HepG2 (cell line): ENCODE measurements at regions not wholly inside any gene's neighbourhood (a gene's known extent, or its start where the extent isn't known, plus 50 kb on each side); places are given as distances from the start of the nearest gene placed in this dataset.

Experiments
- ATAC-seq: fragments of 200-7000 bp; cut with Tn5 transposase; 3 replicates; pipeline ENCODE4 v1.9.1; 2020; ENCODE audit warnings: mild to moderate bottlenecking, moderate library complexity
- BruUV-seq: library from RNA; stranded (reverse); fragments of 400-500 nt; replicated peaks from 2 replicates; lab custom pipeline; 2021; lab: Mats Ljungman, UMichigan
- CTCF ChIA-PET: fragments of 300-600 bp; formaldehyde crosslinking; extraction: SDS; loops from one replicate; lab custom pipeline; 2021; ENCODE audit warnings: low total read pairs, inconsistent platforms, low intra/inter-chr PET ratio; lab: Yijun Ruan, JAX
- POLR2A ChIA-PET: fragments of 350-600 bp; sonication (Branson Sonifier 250); formaldehyde crosslinking; loops from one replicate; lab custom pipeline; 2020; ENCODE audit warnings: antibody characterized with exemption, inconsistent platforms; lab: Yijun Ruan, JAX
- DNase-seq: peaks from one replicate; pipeline ENCODE4 v3.0.0-alpha.2; 2015; ENCODE audit warnings: low spot score
- FAIRE-seq: peaks from 3 replicates; lab custom pipeline; 2011; peaks lifted over from hg19 to GRCh38; lab: Jason Lieb, UNC
- H2AFZ ChIP-seq: one replicate; pipeline ENCODE4 v1.6.1; 2011; ENCODE audit warnings: low read length, inconsistent platforms
- H3K27ac ChIP-seq: fragments of 300-600 bp; 3 replicates; pipeline ENCODE4 v1.8.0; 2011; ENCODE audit warnings: mixed run types, mild to moderate bottlenecking, mixed read lengths, low read length, inconsistent platforms; ENCODE audit not compliant: insufficient read depth; ENCODE audit errors: extremely low read length
- H3K27me3 ChIP-seq, 2 experiments: fragments of 200-600 bp in 1 of 2; 2 replicates in 1 of 2; 3 replicates in 1 of 2; pipeline versions ENCODE4 v1.6.0 to v1.8.0; 2011; ENCODE audit warnings: low read length in 2 of 2, mild to moderate bottlenecking in 2 of 2, moderate library complexity in 2 of 2, inconsistent platforms in 1 of 2; ENCODE audit not compliant: insufficient read depth in 2 of 2, control insufficient read depth in 1 of 2
- H3K36me3 ChIP-seq, 2 experiments: fragments of 200-600 bp in 1 of 2; replicated peaks in 1 of 2; 2 replicates in 1 of 2; 3 replicates in 1 of 2; pipeline versions ENCODE4 v1.5.1 to v1.8.0; 2011; ENCODE audit warnings: low read length in 2 of 2, inconsistent platforms in 1 of 2; ENCODE audit not compliant: insufficient read depth in 2 of 2, control insufficient read depth in 1 of 2
- H3K4me1 ChIP-seq: 2 replicates; pipeline ENCODE4 v1.5.1; 2012; ENCODE audit warnings: low read length, inconsistent platforms; ENCODE audit not compliant: insufficient read depth
- H3K4me2 ChIP-seq: 2 replicates; pipeline ENCODE4 v1.6.0; 2011; ENCODE audit warnings: low read depth, low read length, inconsistent platforms
- H3K4me3 ChIP-seq, 3 experiments: fragments of 200-600 bp in 1 of 3; sonication (generic), shearing (Covaris generic) in 1 of 3; replicated peaks in 1 of 3; 2 replicates each; pipeline ENCODE4 v1.5.1; 2011 to 2016; ENCODE audit warnings: low read length in 3 of 3, inconsistent platforms in 2 of 3, low read depth in 2 of 3, mild to moderate bottlenecking in 2 of 3, control low read depth in 1 of 3, mixed read lengths in 1 of 3; ENCODE audit not compliant: insufficient read depth in 1 of 3
- H3K79me2 ChIP-seq: one replicate; pipeline ENCODE4 v1.6.1; 2011; ENCODE audit warnings: low read length, inconsistent platforms; ENCODE audit not compliant: insufficient read depth
- H3K9ac ChIP-seq: 2 replicates; pipeline ENCODE4 v1.6.0; 2011; ENCODE audit warnings: mild to moderate bottlenecking, low read depth, low read length, inconsistent platforms; ENCODE audit not compliant: insufficient read depth
- H3K9me3 ChIP-seq: 2 replicates; pipeline ENCODE4 v1.5.1; 2012; ENCODE audit warnings: mild to moderate bottlenecking, low read length
- H4K20me1 ChIP-seq: 2 replicates; pipeline ENCODE4 v1.6.0; 2011; ENCODE audit warnings: inconsistent platforms, mild to moderate bottlenecking, low read length, moderate library complexity; ENCODE audit not compliant: insufficient read depth
- AKNA ChIP-seq: sonication (generic); formaldehyde crosslinking; IDR thresholded peaks from 2 replicates; pipeline ENCODE4 v1.4.0; 2020; ENCODE audit warnings: missing genetic modification reagents, borderline replicate concordance
- ETV6 ChIP-seq: sonication (generic); formaldehyde crosslinking; conservative IDR thresholded peaks from 2 replicates; pipeline ENCODE4 v1.4.0; 2020; ENCODE audit warnings: missing genetic modification reagents
- FOSL2 ChIP-seq: sonication (generic); formaldehyde crosslinking; IDR thresholded peaks from 2 replicates; pipeline ENCODE4 v1.4.0; 2020; ENCODE audit warnings: missing genetic modification reagents
- PITX1 ChIP-seq: sonication (generic); formaldehyde crosslinking; IDR thresholded peaks from 2 replicates; pipeline ENCODE4 v1.5.1; 2020; ENCODE audit warnings: mild to moderate bottlenecking, missing genetic modification reagents
- RXRB ChIP-seq: IDR thresholded peaks from 2 replicates; pipeline ENCODE4 v1.6.1; 2016; ENCODE audit warnings: borderline replicate concordance, missing genetic modification reagents, missing compliant biosample characterization
- TOPORS ChIP-seq: sonication (generic); formaldehyde crosslinking; IDR thresholded peaks from 2 replicates; pipeline ENCODE4 v1.8.0; 2023; ENCODE audit warnings: mild to moderate bottlenecking, missing genetic modification reagents
- XBP1 ChIP-seq: sonication (generic); formaldehyde crosslinking; IDR thresholded peaks from 2 replicates; pipeline ENCODE4 v1.5.0; 2020; ENCODE audit warnings: missing genetic modification reagents
- ZBTB42 ChIP-seq: sonication (generic); formaldehyde crosslinking; IDR thresholded peaks from 2 replicates; pipeline ENCODE4 v1.5.0; 2020; ENCODE audit warnings: mild to moderate bottlenecking, missing genetic modification reagents
- ZHX2 ChIP-seq, 2 experiments: sonication (generic) in 1 of 2; formaldehyde crosslinking in 1 of 2; IDR thresholded peaks; 2 replicates each; pipeline versions ENCODE4 v1.6.1 to v1.9.0; 2014 to 2022; ENCODE audit warnings: antibody characterized with exemption in 1 of 2, borderline replicate concordance in 1 of 2, inconsistent platforms in 1 of 2, low read depth in 1 of 2, missing genetic modification reagents in 1 of 2
- ZNF264 ChIP-seq: sonication (generic); formaldehyde crosslinking; IDR thresholded peaks from 2 replicates; pipeline ENCODE4 v1.4.0; 2020; ENCODE audit warnings: missing genetic modification reagents
- ZNF549 ChIP-seq: sonication (generic); formaldehyde crosslinking; IDR thresholded peaks from 2 replicates; pipeline ENCODE4 v1.5.0; 2020; ENCODE audit warnings: missing genetic modification reagents
- WGBS: methylation state at CpG from one replicate; pipeline ENCODE4 v1.1.6; 2017; ENCODE audit warnings: low lambda C conversion rate; 5-methylcytosine and 5-hydroxymethylcytosine counted together
- in situ Hi-C: cut with HindIII; loops from 2 replicates; pipeline ENCODE4 v1.10.0; 2017; ENCODE audit warnings: low pct_unique_long_range_greater_than_20kb; ENCODE audit not compliant: extremely low pct_ligation_motif_present
- intact Hi-C: fragments of 100-400 bp; cut with micrococcal nuclease; formaldehyde crosslinking; loops from one replicate; pipeline ENCODE4 v1.10.0; 2022; ENCODE audit not compliant: unreplicated experiment

DNA sequence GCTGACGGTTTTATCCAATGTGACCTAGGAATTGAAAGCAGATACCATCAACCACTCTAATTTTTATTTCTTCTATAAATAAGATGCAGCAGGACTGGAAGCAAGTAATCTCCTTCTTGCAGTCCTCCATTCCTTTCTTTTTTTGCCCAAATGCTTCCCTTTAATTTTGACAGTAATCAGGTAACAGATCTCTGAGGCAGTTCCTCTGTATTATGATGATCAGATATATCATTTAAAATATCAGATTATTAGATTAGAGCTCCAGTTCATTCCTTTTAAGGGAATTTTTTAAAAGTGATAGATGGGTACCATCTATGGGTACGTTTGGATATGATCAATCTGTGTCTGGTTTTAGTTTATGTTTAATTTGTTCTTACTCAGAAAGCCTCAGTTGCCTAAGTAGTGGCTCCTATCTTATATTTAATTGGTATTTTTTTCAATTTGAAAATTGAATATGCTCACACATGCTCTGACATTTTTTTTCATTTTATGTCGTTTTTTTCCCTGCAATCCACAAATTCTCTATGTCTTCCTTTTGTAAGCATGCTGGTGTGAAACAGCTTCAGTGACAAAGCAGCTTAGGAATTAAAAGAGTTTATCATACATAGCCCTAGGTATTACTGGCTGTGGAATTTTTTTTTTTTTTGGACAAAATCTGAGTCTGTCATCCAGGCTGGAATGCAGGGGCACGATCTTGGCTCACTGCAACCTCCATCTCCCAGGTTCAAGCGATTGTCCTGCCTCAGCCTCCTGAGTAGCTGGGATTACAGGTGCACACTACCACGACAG is 73.7 kb upstream of the ANK2 start:
- Histone ChIP-seq H3K4me1 (peaks cover 6% of the 10 kb centered on the region; the same call in 1 of the 2 replicates), H3K4me3 (no peak overlapping the region), H3K27me3 (0 out of 5 replicates have a peak, but pooled peaks cover 0 to 1% of the 10 kb centered on the region in 2 experiments), H4K20me1 (no peaks in the 10 kb centered on the region), H3K9me3 (no peaks in the 10 kb centered on the region), H3K4me2 (no peak overlapping the region), H3K27ac (no peak overlapping the region), H3K79me2 (no peaks in the 10 kb centered on the region), H3K9ac (no peak overlapping the region), H2AFZ (no peak overlapping the region), H3K36me3 (no peaks in the 10 kb centered on the region)
- BruUV-seq, result no TSS peak
- intact Hi-C loops (no loop called here), in situ Hi-C loops (no loop called here)
- POLR2A ChIA-PET, result no interaction called here
- CTCF ChIA-PET, result no interaction called here
- under 1% methylated on average over 6 of the region's 6 CpGs for WGBS
- DNase-seq (no peak), FAIRE-seq (no peak), ATAC-seq (no peak)
- no peak for TF ChIP-seq ZNF549 (CRISPR knock-in tag)
- TF ChIP-seq ZHX2 (IDR thresholded peaks at IDR 0.05; ENCODE audit: low read depth), result no peak
- no peak for TF ChIP-seq ZHX2 (CRISPR knock-in tag; IDR thresholded peaks at IDR 0.05; ENCODE audit: borderline replicate concordance)
- TF ChIP-seq ZNF264 (CRISPR knock-in tag), result no peak
- no peak for TF ChIP-seq XBP1
- TF ChIP-seq PITX1 (CRISPR knock-in tag), result no peak
- TF ChIP-seq AKNA (CRISPR knock-in tag), result no peak
- TF ChIP-seq ETV6 (CRISPR knock-in tag), result no peak
- no peak for TF ChIP-seq RXRB (CRISPR knock-in tag)
- TF ChIP-seq TOPORS (CRISPR knock-in tag), result no peak
- TF ChIP-seq ZBTB42 (CRISPR knock-in tag), result no peak
- TF ChIP-seq FOSL2, result no peak
